GM12878 (cell line): ENCODE measurements at regions not wholly inside any gene's neighbourhood (a gene's known extent, or its start where the extent isn't known, plus 50 kb on each side); places are given as distances from the start of the nearest gene placed in this dataset.

Source experiments
- ATAC-seq: fragments of 200-7000 bp; cut with Tn5 transposase; 3 replicates; pipeline ENCODE4 v1.9.1; 2020; ENCODE audit warnings: mild to moderate bottlenecking, moderate library complexity
- BruUV-seq: library from RNA; stranded (reverse); fragments of 400-500 nt; replicated peaks from 2 replicates; lab custom pipeline; 2021; lab: Mats Ljungman, UMichigan
- CTCF ChIA-PET: fragments of 300-600 bp; sonication (Branson Sonifier 250); formaldehyde crosslinking; extraction: SDS; loops from one replicate; lab custom pipeline; 2021; ENCODE audit warnings: inconsistent platforms; lab: Yijun Ruan, JAX
- POLR2A ChIA-PET: fragments of 350-600 bp; formaldehyde crosslinking; extraction: SDS; loops from one replicate; lab custom pipeline; 2021; ENCODE audit warnings: inconsistent platforms; lab: Charles Lee
- RAD21 ChIA-PET: fragments of 300-600 bp; sonication (Branson Sonifier 250); formaldehyde crosslinking; loops from one replicate; lab custom pipeline; 2023; ENCODE audit warnings: antibody characterized with exemption; ENCODE audit not compliant: unreplicated experiment; lab: Charles Lee
- SMC1A ChIA-PET: fragments of 300-600 bp; sonication (Branson Sonifier 250); formaldehyde crosslinking; loops from one replicate; lab custom pipeline; 2023; ENCODE audit not compliant: unreplicated experiment, uncharacterized antibody; lab: Charles Lee
- DNase-seq: peaks from one replicate; pipeline ENCODE4 v3.0.0-alpha.2; 2011; ENCODE audit warnings: low read depth, low spot score
- FAIRE-seq: peaks from 3 replicates; lab custom pipeline; 2011; peaks lifted over from hg19 to GRCh38; lab: Jason Lieb, UNC
- H2AFZ ChIP-seq: 2 replicates; pipeline ENCODE4 v1.6.0; 2011; ENCODE audit warnings: low read depth, low read length, control low read depth; ENCODE audit not compliant: control insufficient read depth
- H3K27ac ChIP-seq: 2 replicates; pipeline ENCODE4 v1.5.1; 2011; ENCODE audit warnings: control low read depth; ENCODE audit not compliant: control insufficient read depth, insufficient read depth
- H3K27me3 ChIP-seq, 2 experiments: replicated peaks in 1 of 2; 2 replicates each; pipeline versions ENCODE4 v1.6.0 to v1.6.1; 2011; ENCODE audit warnings: low read length in 1 of 2; ENCODE audit not compliant: control insufficient read depth in 2 of 2, insufficient read depth in 2 of 2
- H3K36me3 ChIP-seq, 2 experiments: 2 replicates each; pipeline ENCODE4 v1.5.1; 2011; ENCODE audit warnings: low read length in 1 of 2; ENCODE audit not compliant: control insufficient read depth in 2 of 2, insufficient read depth in 2 of 2
- H3K4me1 ChIP-seq: 2 replicates; pipeline ENCODE4 v1.6.1; 2011; ENCODE audit warnings: mild to moderate bottlenecking, low read length, moderate library complexity, mixed read lengths; ENCODE audit not compliant: control insufficient read depth, insufficient read depth
- H3K4me2 ChIP-seq: 2 replicates; pipeline ENCODE4 v1.6.0; 2011; ENCODE audit warnings: control low read depth; ENCODE audit not compliant: control insufficient read depth, insufficient read depth
- H3K4me3 ChIP-seq: fragments of 200-600 bp; sonication (generic); 2 replicates; pipeline ENCODE4 v1.5.1; 2016
- H3K79me2 ChIP-seq: 2 replicates; pipeline ENCODE4 v1.6.0; 2011; ENCODE audit warnings: low read length; ENCODE audit not compliant: control insufficient read depth, insufficient read depth
- H3K9ac ChIP-seq: 2 replicates; pipeline ENCODE4 v1.8.0; 2011; ENCODE audit warnings: low read length, control low read depth, mixed read lengths; ENCODE audit not compliant: control insufficient read depth, insufficient read depth
- H3K9me3 ChIP-seq: replicated peaks from 3 replicates; pipeline ENCODE4 v1.5.1; 2011; ENCODE audit warnings: mild to moderate bottlenecking, low read length; ENCODE audit not compliant: control insufficient read depth, insufficient read depth
- H4K20me1 ChIP-seq: 2 replicates; pipeline ENCODE4 v1.6.0; 2011; ENCODE audit not compliant: control insufficient read depth, insufficient read depth
- ASH2L ChIP-seq: fragments of 300-600, 200-600 bp; sonication (generic); IDR thresholded peaks from 2 replicates; pipeline ENCODE4 v1.6.1; 2017; ENCODE audit warnings: low read depth, mild to moderate bottlenecking, borderline replicate concordance
- ATF2 ChIP-seq: IDR thresholded peaks from 2 replicates; pipeline ENCODE4 v1.6.1; 2012; ENCODE audit warnings: low read length, inconsistent platforms
- BCL3 ChIP-seq: IDR thresholded peaks from 2 replicates; pipeline ENCODE4 v1.6.1; 2011; ENCODE audit warnings: borderline replicate concordance, low read depth, mild to moderate bottlenecking, moderate library complexity, low read length; ENCODE audit not compliant: insufficient read depth, poor library complexity, severe bottlenecking
- CBX3 ChIP-seq: fragments of 200-600 bp; sonication (generic); IDR thresholded peaks from 2 replicates; pipeline ENCODE4 v1.6.1; 2016; ENCODE audit warnings: low read depth, borderline replicate concordance
- IRF4 ChIP-seq: IDR thresholded peaks from 2 replicates; pipeline ENCODE4 v1.6.1; 2011; ENCODE audit warnings: low read depth, low read length
- IRF5 ChIP-seq: fragments of 450-650 bp; IDR thresholded peaks from 2 replicates; pipeline ENCODE4 v1.6.1; 2017; ENCODE audit warnings: borderline replicate concordance
- MLLT1 ChIP-seq: fragments of 450-650 bp; IDR thresholded peaks from 2 replicates; pipeline ENCODE4 v1.6.1; 2016; ENCODE audit warnings: mild to moderate bottlenecking
- MTA2 ChIP-seq: fragments of 450-650 bp; IDR thresholded peaks from 2 replicates; pipeline ENCODE4 v1.6.1; 2016; ENCODE audit warnings: low read depth, mild to moderate bottlenecking, moderate library complexity
- MYB ChIP-seq: fragments of 150-350 bp; IDR thresholded peaks from 2 replicates; pipeline ENCODE4 v1.6.1; 2014; ENCODE audit warnings: mild to moderate bottlenecking, low read depth, low read length, borderline replicate concordance
- NFXL1 ChIP-seq: fragments of 450-650 bp; IDR thresholded peaks from 2 replicates; pipeline ENCODE4 v1.6.1; 2017; ENCODE audit warnings: antibody characterized with exemption, mild to moderate bottlenecking, borderline replicate concordance
- RCOR1 ChIP-seq: conservative IDR thresholded peaks from 2 replicates; pipeline ENCODE4 v1.6.1; 2012; ENCODE audit warnings: low read depth, low read length, improper control_type of control experiment
- RELA ChIP-seq: fragments of 450-650 bp; IDR thresholded peaks from 2 replicates; pipeline ENCODE4 v1.8.0; 2014; ENCODE audit warnings: borderline replicate concordance; ENCODE audit not compliant: partially characterized antibody
- SP1 ChIP-seq: IDR thresholded peaks from one replicate; pipeline ENCODE4 v1.6.1; 2011; ENCODE audit warnings: low read depth, low read length
- ZSCAN29 ChIP-seq: fragments of 450-650 bp; IDR thresholded peaks from 2 replicates; pipeline ENCODE4 v1.6.1; 2017; ENCODE audit warnings: mild to moderate bottlenecking, moderate library complexity
- ZZZ3 ChIP-seq: IDR thresholded peaks from 2 replicates; pipeline ENCODE4 v1.6.1; 2011; ENCODE audit warnings: low read depth; ENCODE audit not compliant: control insufficient read depth, insufficient read length
- WGBS: methylation state at CpG from one replicate; pipeline ENCODE4 v1.1.6; 2016; ENCODE audit warnings: low lambda C conversion rate; ENCODE audit not compliant: insufficient replicate concordance, insufficient coverage; ENCODE audit errors: missing lambda C conversion rate; 5-methylcytosine and 5-hydroxymethylcytosine counted together
- in situ Hi-C: fragments of 300-500 bp; cut with MboI; formaldehyde crosslinking; loops from 9 replicates; pipeline ENCODE4 v1.14.3; 2018; ENCODE audit warnings: mixed read lengths
- intact Hi-C: fragments of 100-400 bp; cut with micrococcal nuclease; formaldehyde crosslinking; loops from one replicate; pipeline ENCODE4 v1.14.2; 2022; ENCODE audit not compliant: unreplicated experiment

- intact Hi-C loops = loop anchor here (1.0 to 10.0 kb wide), 2 partner anchors 18 to 90 kb away; no protein-coding TSS in a partner anchor
- ChIA-PET RAD21 (interaction anchor here (0.7 kb wide), 1 partner anchor 18 kb away, joined by 3 read pairs; no protein-coding TSS in a partner anchor), SMC1A (interaction anchor here (1.1 to 12.9 kb wide), 7 partner anchors 9 to 103 kb away, joined by 3 to 109 read pairs (median 4); no protein-coding TSS in a partner anchor)
- TF ChIP-seq IRF4 = peak; percentile 74; the same call in 1 of the 2 replicates
- TF ChIP-seq BCL3 = no peak
- TF ChIP-seq ATF2 = peak; percentile 58
- TF ChIP-seq ASH2L = no peak
- TF ChIP-seq MLLT1 = no peak
- peak; percentile 84 for TF ChIP-seq MTA2
- no peak for TF ChIP-seq RCOR1
- no peak for TF ChIP-seq SP1
- TF ChIP-seq ZZZ3 = no peak
- no peak for TF ChIP-seq ZSCAN29
- no peak for TF ChIP-seq RELA
- TF ChIP-seq MYB = no peak
- no peak for TF ChIP-seq IRF5
- no peak for TF ChIP-seq NFXL1
- no peak for TF ChIP-seq CBX3
Measured at GRCh38 chr6:119444642-119445557, 95.3 kb upstream of the MAN1A1 start.

More at GRCh38 chr6:119444642-119445557, 95.3 kb upstream of the MAN1A1 start:
- POLR2A ChIA-PET = no interaction called here
- no peak for FAIRE-seq
- H4K20me1 ChIP-seq = no peaks in the 10 kb centered on the region
- no peaks in the 10 kb centered on the region for H3K27me3 ChIP-seq
- H2AFZ ChIP-seq = no peak overlapping the region
- peak overlapping the region; percentile 61; the same call in 1 of the 2 replicates for H3K4me2 ChIP-seq
- H3K9me3 ChIP-seq = peaks cover 2% of the 10 kb centered on the region; the same call in 2 of the 3 replicates
- H3K36me3 ChIP-seq = no peaks in the 10 kb centered on the region
- ATAC-seq = peak; percentile 86
- H3K4me3 ChIP-seq = no peak overlapping the region
- H3K4me1 ChIP-seq = peaks cover 53% of the 10 kb centered on the region
- no peak overlapping the region for H3K9ac ChIP-seq
- in situ Hi-C loops = no loop called here
- WGBS = 59% methylated on average over 4 of the region's 4 CpGs
- H3K27ac ChIP-seq = no peak overlapping the region; the same call in 1 of the 2 replicates
- no peak for DNase-seq
- H3K79me2 ChIP-seq = no peaks in the 10 kb centered on the region
- BruUV-seq = no TSS peak
- CTCF ChIA-PET = interaction anchor here (0.6 to 1.1 kb wide), 2 partner anchors 9 to 167 kb away, joined by 3 read pairs; no protein-coding TSS in a partner anchor
